ENCODE measurements at regions not wholly inside any gene's neighbourhood (a gene's known extent, or its start where the extent isn't known, plus 50 kb on each side); places are given as distances from the start of the nearest gene placed in this dataset.

DNA sequence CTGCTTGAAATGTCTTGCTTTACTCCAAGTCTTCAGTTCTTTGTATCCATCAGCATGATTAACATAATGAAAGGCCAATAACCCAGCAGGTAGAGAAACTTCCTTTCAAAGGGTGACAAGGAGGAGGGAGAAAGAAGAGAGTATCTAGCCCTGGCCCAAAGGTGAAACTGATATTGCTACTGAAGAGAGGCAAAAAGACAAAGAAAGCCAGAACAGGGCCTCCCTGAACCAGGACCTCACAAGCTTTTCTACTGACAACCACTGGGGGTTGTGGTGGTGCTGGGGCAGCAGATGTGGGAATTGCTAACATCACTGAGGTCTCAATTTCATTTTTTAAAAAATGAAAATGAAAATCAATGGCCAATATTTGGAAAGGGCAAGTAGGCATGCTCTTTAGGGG is 234.1 kb downstream of the RSL24D1 start:
- H3K36me3 ChIP-seq (ENCODE audit: control insufficient read depth in 2 of 2, insufficient read depth in 2 of 2, low read length in 1 of 2), result no peaks in the 10 kb centered on the region
- H3K27ac ChIP-seq (ENCODE audit: low read depth in 1 of 2, low read length in 1 of 2), result no peak overlapping the region
- H3K27me3 ChIP-seq (ENCODE audit: control insufficient read depth in 2 of 2, insufficient read depth in 1 of 2, low read length in 1 of 2), result no peaks in the 10 kb centered on the region
- no peaks in the 10 kb centered on the region for H3K9me3 ChIP-seq (ENCODE audit: control insufficient read depth in 2 of 2, insufficient read depth in 1 of 2, low read length in 1 of 2)
- no peak for DNase-seq (ENCODE audit: low read depth in 6 of 9, low spot score in 9 of 9)
- no peak overlapping the region for H3K4me3 ChIP-seq (ENCODE audit: low read length in 2 of 2)
- no peaks in the 10 kb centered on the region for H3K4me1 ChIP-seq (ENCODE audit: control insufficient read depth in 2 of 2, insufficient read depth in 2 of 2, low read length in 2 of 2)

DNA sequence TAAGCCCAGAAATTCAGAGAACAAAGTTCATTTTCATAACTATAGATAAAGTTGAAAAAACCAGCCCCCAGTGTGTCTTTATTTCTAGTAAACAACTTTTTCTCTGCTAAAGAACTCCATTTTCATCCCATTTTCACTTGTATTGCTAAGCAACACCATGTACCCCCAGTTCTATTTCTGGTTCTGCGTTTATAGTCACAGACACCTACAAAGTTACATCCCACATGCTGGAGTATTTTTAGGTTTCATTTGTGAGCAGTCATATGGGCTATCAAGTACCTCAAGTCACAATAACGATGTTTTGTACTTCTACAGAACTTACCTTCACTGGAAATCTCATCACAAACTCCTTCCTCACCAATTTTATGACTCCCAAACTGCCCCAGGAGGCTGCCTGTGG is 236.5 kb downstream of the RSL24D1 start:
- H3K4me1 ChIP-seq (ENCODE audit: control insufficient read depth in 2 of 2, insufficient read depth in 2 of 2, low read length in 2 of 2), result no peaks in the 10 kb centered on the region
- no peaks in the 10 kb centered on the region for H3K27me3 ChIP-seq (ENCODE audit: control insufficient read depth in 2 of 2, insufficient read depth in 1 of 2, low read length in 1 of 2)
- H3K9me3 ChIP-seq (ENCODE audit: control insufficient read depth in 2 of 2, insufficient read depth in 1 of 2, low read length in 1 of 2), result no peaks in the 10 kb centered on the region
- H3K36me3 ChIP-seq (ENCODE audit: control insufficient read depth in 2 of 2, insufficient read depth in 2 of 2, low read length in 1 of 2), result no peaks in the 10 kb centered on the region
- H3K27ac ChIP-seq (ENCODE audit: low read depth in 1 of 2, low read length in 1 of 2), result no peak overlapping the region
- WGBS, result 83% methylated on average over 2 of the region's 2 CpGs
- no peak overlapping the region for H3K4me3 ChIP-seq (ENCODE audit: low read length in 2 of 2)
- DNase-seq (ENCODE audit: low read depth in 6 of 9, low spot score in 9 of 9), result no peak

DNA sequence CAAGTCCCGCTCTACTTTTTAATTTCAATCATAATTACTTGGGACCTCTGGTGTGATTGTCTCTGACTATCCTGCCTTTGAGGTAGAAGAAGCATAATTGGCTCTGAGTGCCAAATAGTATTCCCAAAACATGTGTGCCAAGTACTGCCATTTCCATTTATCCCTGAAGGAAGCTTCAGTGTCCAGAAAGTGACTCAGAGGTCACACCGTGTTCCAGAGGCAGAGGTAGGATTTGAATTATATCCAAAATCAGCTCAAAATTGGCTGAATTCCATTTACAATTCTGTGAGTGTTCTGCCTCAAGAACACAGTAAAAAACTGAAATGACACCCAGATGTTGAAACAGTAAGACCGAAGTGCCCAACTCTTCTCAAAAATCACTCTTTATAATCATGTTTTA is 255.3 kb downstream of the RSL24D1 start:
- Histone ChIP-seq H3K36me3 (ENCODE audit: control insufficient read depth in 2 of 2, insufficient read depth in 2 of 2, low read length in 1 of 2) (no peaks in the 10 kb centered on the region), H3K4me3 (ENCODE audit: low read length in 2 of 2) (no peak overlapping the region), H3K4me1 (ENCODE audit: control insufficient read depth in 2 of 2, insufficient read depth in 2 of 2, low read length in 2 of 2) (no peaks in the 10 kb centered on the region), H3K9me3 (ENCODE audit: control insufficient read depth in 2 of 2, insufficient read depth in 1 of 2, low read length in 1 of 2) (no peaks in the 10 kb centered on the region), H3K27ac (ENCODE audit: low read depth in 1 of 2, low read length in 1 of 2) (no peak overlapping the region), H3K27me3 (ENCODE audit: control insufficient read depth in 2 of 2, insufficient read depth in 1 of 2, low read length in 1 of 2) (no peaks in the 10 kb centered on the region)
- DNase-seq (ENCODE audit: low read depth in 6 of 9, low spot score in 9 of 9), result no peak
- WGBS, result 94% methylated on average over 3 of the region's 3 CpGs

DNA sequence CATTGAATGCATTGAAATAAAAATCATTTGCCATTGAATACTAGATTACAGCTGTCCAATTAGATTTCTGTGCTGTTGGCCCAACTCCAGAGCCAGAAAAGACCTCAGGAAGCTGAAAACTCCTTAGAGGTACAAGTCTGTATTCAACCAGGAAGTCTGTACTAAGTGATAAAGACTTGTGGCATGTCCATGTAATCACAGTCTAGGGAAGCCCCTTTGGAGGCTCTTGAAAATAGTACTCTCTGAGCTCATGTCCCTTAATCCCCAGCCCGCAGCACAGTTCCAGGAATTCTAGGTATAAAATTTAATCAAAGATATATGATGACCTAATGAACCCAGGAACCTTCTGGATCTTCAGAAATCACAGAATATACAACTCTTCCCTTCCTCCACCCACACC is 279.4 kb downstream of the RSL24D1 start:
- no peak overlapping the region for H3K4me3 ChIP-seq (ENCODE audit: low read length in 2 of 2)
- H3K27ac ChIP-seq (ENCODE audit: low read depth in 1 of 2, low read length in 1 of 2), result no peak overlapping the region
- H3K27me3 ChIP-seq (ENCODE audit: control insufficient read depth in 2 of 2, insufficient read depth in 1 of 2, low read length in 1 of 2), result no peaks in the 10 kb centered on the region
- H3K36me3 ChIP-seq (ENCODE audit: control insufficient read depth in 2 of 2, insufficient read depth in 2 of 2, low read length in 1 of 2), result no peaks in the 10 kb centered on the region
- WGBS, result 26% methylated on average over 1 of the region's 1 CpG
- H3K4me1 ChIP-seq (ENCODE audit: control insufficient read depth in 2 of 2, insufficient read depth in 2 of 2, low read length in 2 of 2), result no peaks in the 10 kb centered on the region
- H3K9me3 ChIP-seq (ENCODE audit: control insufficient read depth in 2 of 2, insufficient read depth in 1 of 2, low read length in 1 of 2), result no peaks in the 10 kb centered on the region
- DNase-seq (ENCODE audit: low read depth in 6 of 9, low spot score in 9 of 9), result no peak

DNA sequence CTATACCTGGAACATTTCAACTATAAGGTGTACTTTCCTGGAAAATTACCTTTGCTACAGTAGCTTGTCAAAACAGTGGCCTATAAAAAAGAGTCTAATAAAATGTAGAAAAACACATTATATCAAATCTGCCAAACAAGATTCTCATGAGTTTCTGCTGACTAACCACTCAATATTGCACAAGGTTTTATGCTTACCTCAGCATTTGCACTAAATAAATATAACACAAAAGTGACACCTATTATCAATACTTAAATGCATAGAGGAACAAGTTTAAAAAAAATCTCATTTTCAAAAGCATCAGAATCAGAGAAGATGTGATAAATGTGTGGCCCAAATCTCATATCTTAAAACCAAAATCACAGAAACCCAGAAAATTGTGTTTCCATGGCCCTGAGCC is 281.4 kb downstream of the RSL24D1 start:
- Histone ChIP-seq H3K36me3 (ENCODE audit: control insufficient read depth in 2 of 2, insufficient read depth in 2 of 2, low read length in 1 of 2) (no peaks in the 10 kb centered on the region), H3K4me3 (ENCODE audit: low read length in 2 of 2) (no peak overlapping the region), H3K27ac (ENCODE audit: low read depth in 1 of 2, low read length in 1 of 2) (no peak overlapping the region), H3K4me1 (ENCODE audit: control insufficient read depth in 2 of 2, insufficient read depth in 2 of 2, low read length in 2 of 2) (no peaks in the 10 kb centered on the region), H3K9me3 (ENCODE audit: control insufficient read depth in 2 of 2, insufficient read depth in 1 of 2, low read length in 1 of 2) (no peaks in the 10 kb centered on the region), H3K27me3 (ENCODE audit: control insufficient read depth in 2 of 2, insufficient read depth in 1 of 2, low read length in 1 of 2) (no peaks in the 10 kb centered on the region)
- no peak for DNase-seq (ENCODE audit: low read depth in 6 of 9, low spot score in 9 of 9)

DNA sequence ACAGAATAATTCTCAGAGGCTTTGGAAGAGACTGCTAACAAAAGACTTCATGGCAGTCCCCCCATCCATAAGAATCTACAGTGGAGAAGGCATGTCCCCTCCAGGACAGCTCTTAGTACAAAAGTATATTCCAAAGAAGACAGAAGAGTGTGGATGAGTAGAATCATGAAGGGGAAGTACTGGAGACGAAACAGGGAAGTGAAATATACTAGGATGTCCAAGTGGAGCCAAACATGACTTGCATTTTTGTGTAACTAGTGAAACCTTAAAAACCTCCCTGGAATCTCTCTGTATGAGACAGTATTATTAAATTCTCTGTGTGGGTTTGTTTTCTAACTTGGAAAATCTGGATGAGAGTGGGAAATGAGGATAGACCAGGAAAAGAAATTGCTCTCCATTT is 312.4 kb downstream of the RSL24D1 start:
- peaks cover 0 to 2% of the 10 kb centered on the region in 2 donors for H3K9me3 ChIP-seq (ENCODE audit: control insufficient read depth in 2 of 2, insufficient read depth in 1 of 2, low read length in 1 of 2)
- no peaks in the 10 kb centered on the region for H3K36me3 ChIP-seq (ENCODE audit: control insufficient read depth in 2 of 2, insufficient read depth in 2 of 2, low read length in 1 of 2)
- no peaks in the 10 kb centered on the region for H3K27me3 ChIP-seq (ENCODE audit: control insufficient read depth in 2 of 2, insufficient read depth in 1 of 2, low read length in 1 of 2)
- DNase-seq (ENCODE audit: low read depth in 6 of 9, low spot score in 9 of 9), result no peak
- H3K4me3 ChIP-seq (ENCODE audit: low read length in 2 of 2), result no peak overlapping the region
- H3K4me1 ChIP-seq (ENCODE audit: control insufficient read depth in 2 of 2, insufficient read depth in 2 of 2, low read length in 2 of 2), result no peaks in the 10 kb centered on the region
- no peak overlapping the region for H3K27ac ChIP-seq (ENCODE audit: low read depth in 1 of 2, low read length in 1 of 2)
- 2% methylated on average over 1 of the region's 1 CpG for WGBS

DNA sequence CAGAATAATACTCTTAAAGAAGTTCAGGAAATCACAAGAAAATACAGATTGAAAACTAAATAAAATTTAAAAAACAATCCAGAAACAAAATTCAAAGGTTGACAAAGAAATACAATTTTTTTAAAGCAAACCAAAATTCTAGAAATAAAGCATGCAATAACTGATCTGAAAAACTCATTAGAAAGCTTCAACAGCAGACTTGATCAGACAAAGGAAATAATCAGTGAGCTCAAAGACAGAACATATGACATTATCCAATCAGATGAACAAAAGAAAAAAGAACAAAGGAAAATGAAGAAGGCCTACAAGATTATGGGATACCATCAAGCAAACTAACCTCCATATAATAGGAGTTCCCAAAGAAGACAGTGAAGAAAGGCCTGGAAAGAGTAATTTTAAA is 336.8 kb downstream of the RSL24D1 start:
- H3K36me3 ChIP-seq (ENCODE audit: control insufficient read depth in 2 of 2, insufficient read depth in 2 of 2, low read length in 1 of 2), result no peaks in the 10 kb centered on the region
- H3K27me3 ChIP-seq (ENCODE audit: control insufficient read depth in 2 of 2, insufficient read depth in 1 of 2, low read length in 1 of 2), result no peaks in the 10 kb centered on the region
- no peaks in the 10 kb centered on the region for H3K4me1 ChIP-seq (ENCODE audit: control insufficient read depth in 2 of 2, insufficient read depth in 2 of 2, low read length in 2 of 2)
- no peak overlapping the region for H3K4me3 ChIP-seq (ENCODE audit: low read length in 2 of 2)
- peaks cover 0 to 4% of the 10 kb centered on the region in 2 donors for H3K9me3 ChIP-seq (ENCODE audit: control insufficient read depth in 2 of 2, insufficient read depth in 1 of 2, low read length in 1 of 2)
- no peak overlapping the region for H3K27ac ChIP-seq (ENCODE audit: low read depth in 1 of 2, low read length in 1 of 2)
- DNase-seq (ENCODE audit: low read depth in 6 of 9, low spot score in 9 of 9), result no peak

DNA sequence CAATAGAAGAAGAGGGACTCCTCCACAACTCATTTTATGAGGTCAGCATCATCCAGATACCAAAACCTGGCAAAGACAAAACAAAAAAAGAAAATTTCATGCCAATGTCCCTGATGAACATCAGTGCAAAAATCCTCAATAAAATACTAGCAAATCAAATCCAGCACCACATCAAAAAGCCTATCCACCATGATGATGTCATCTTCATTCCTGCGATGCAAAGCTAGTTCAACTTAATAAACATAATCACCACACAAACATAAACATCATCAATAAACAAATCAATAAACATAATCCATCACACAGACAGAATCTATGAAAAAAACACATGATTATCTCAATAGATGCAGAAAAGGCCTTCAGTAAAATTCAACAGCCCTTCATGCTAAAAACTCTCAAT is 342.1 kb downstream of the RSL24D1 start:
- Histone ChIP-seq H3K27me3 (ENCODE audit: control insufficient read depth in 2 of 2, insufficient read depth in 1 of 2, low read length in 1 of 2) (no peaks in the 10 kb centered on the region), H3K4me3 (ENCODE audit: low read length in 2 of 2) (no peak overlapping the region), H3K36me3 (ENCODE audit: control insufficient read depth in 2 of 2, insufficient read depth in 2 of 2, low read length in 1 of 2) (no peaks in the 10 kb centered on the region), H3K9me3 (ENCODE audit: control insufficient read depth in 2 of 2, insufficient read depth in 1 of 2, low read length in 1 of 2) (peaks cover 0 to 4% of the 10 kb centered on the region in 2 donors), H3K4me1 (ENCODE audit: control insufficient read depth in 2 of 2, insufficient read depth in 2 of 2, low read length in 2 of 2) (no peaks in the 10 kb centered on the region), H3K27ac (ENCODE audit: low read depth in 1 of 2, low read length in 1 of 2) (no peak overlapping the region)
- 98% methylated on average over 1 of the region's 1 CpG for WGBS
- DNase-seq (ENCODE audit: low read depth in 6 of 9, low spot score in 9 of 9), result no peak

DNA sequence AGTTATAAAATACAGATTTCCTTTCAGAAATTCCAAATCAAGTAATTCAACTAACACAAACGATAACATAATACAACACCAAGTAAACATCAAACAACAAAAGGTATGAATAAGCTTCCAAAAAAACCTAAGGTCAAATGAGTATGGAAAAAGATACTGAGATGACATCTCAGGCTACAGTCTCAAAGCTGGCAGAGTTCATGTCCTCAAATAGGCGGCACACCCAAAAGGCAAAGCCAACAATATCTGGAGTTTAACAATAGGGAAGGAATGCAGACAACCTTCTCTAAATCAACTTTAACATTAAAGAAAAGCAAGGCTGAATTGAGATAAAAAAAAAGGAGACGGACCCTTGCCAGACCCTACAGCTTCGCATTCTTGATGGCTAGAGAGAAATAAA is 346.6 kb downstream of the RSL24D1 start:
- H3K27ac ChIP-seq (ENCODE audit: low read depth in 1 of 2, low read length in 1 of 2), result no peak overlapping the region
- no peaks in the 10 kb centered on the region for H3K9me3 ChIP-seq (ENCODE audit: control insufficient read depth in 2 of 2, insufficient read depth in 1 of 2, low read length in 1 of 2)
- H3K4me1 ChIP-seq (ENCODE audit: control insufficient read depth in 2 of 2, insufficient read depth in 2 of 2, low read length in 2 of 2), result no peaks in the 10 kb centered on the region
- no peaks in the 10 kb centered on the region for H3K27me3 ChIP-seq (ENCODE audit: control insufficient read depth in 2 of 2, insufficient read depth in 1 of 2, low read length in 1 of 2)
- no peak overlapping the region for H3K4me3 ChIP-seq (ENCODE audit: low read length in 2 of 2)
- WGBS, result 97% methylated on average over 4 of the region's 4 CpGs
- no peaks in the 10 kb centered on the region for H3K36me3 ChIP-seq (ENCODE audit: control insufficient read depth in 2 of 2, insufficient read depth in 2 of 2, low read length in 1 of 2)
- DNase-seq (ENCODE audit: low read depth in 6 of 9, low spot score in 9 of 9), result no peak

DNA sequence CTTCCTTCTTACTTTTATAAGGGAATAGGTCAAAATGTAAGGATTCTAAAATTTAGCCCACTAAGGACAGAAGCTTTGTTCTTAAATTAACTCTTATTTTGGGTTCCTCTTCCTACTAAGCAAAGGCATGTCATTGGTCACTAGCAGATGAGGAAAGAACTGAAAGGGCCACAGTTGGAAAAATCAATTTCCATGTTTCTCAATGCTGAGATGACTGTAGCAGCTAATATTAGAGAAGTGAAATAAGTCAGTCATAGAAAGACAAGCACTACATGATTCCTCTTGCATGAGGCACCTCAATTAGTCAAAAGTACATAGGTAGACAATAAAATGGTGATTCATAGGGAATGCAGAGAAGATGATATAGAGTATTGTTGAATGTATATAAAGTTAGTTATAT is 353.7 kb downstream of the RSL24D1 start:
- no peak for DNase-seq (ENCODE audit: low read depth in 6 of 9, low spot score in 9 of 9)
- no peaks in the 10 kb centered on the region for H3K27me3 ChIP-seq (ENCODE audit: control insufficient read depth in 2 of 2, insufficient read depth in 1 of 2, low read length in 1 of 2)
- no peaks in the 10 kb centered on the region for H3K4me1 ChIP-seq (ENCODE audit: control insufficient read depth in 2 of 2, insufficient read depth in 2 of 2, low read length in 2 of 2)
- H3K27ac ChIP-seq (ENCODE audit: low read depth in 1 of 2, low read length in 1 of 2), result no peak overlapping the region
- no peak overlapping the region for H3K4me3 ChIP-seq (ENCODE audit: low read length in 2 of 2)
- H3K9me3 ChIP-seq (ENCODE audit: control insufficient read depth in 2 of 2, insufficient read depth in 1 of 2, low read length in 1 of 2), result no peaks in the 10 kb centered on the region
- no peaks in the 10 kb centered on the region for H3K36me3 ChIP-seq (ENCODE audit: control insufficient read depth in 2 of 2, insufficient read depth in 2 of 2, low read length in 1 of 2)
